Retinal pigment epithelial cell (primary cell): ENCODE measurements at regions not wholly inside any gene's neighbourhood (a gene's known extent, or its start where the extent isn't known, plus 50 kb on each side); places are given as distances from the start of the nearest gene placed in this dataset.

ENCODE experiments used
- DNase-seq: peaks from one replicate; pipeline ENCODE4 v3.0.0-alpha.2; 2010; ENCODE audit warnings: low read depth
- H3K4me3 ChIP-seq: 2 replicates; pipeline ENCODE4 v1.5.1; 2011; ENCODE audit warnings: mild to moderate bottlenecking, low read length, control low read depth, moderate library complexity
- TF ChIP-seq, protein P1 (sequence below): conservative IDR thresholded peaks from 2 replicates; pipeline ENCODE4 v1.5.1; 2011; ENCODE audit warnings: low read depth, low read length, control low read depth, inconsistent platforms

DNA sequence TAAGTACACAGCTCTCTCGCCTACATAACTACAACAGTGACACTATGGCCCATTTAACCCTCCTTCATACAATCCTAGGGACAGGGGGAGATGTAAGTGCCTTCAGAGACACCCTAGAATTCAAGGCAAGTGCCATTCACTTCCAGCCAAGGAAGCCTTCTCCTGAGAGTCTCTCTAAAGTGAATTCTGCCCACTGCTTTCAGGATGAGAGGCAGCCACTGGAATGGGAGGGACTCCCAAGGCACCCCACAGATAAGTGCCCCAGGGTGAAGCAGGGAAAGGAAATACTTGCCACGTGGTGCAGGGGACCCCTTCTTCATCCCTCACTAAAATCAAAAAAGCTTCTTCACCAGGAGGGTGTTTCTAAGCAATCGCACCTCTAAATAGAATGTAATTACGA lies 283.7 kb downstream of the ZNF608 start:
- no peak overlapping the region for H3K4me3 ChIP-seq
- TF ChIP-seq, protein P1, sequence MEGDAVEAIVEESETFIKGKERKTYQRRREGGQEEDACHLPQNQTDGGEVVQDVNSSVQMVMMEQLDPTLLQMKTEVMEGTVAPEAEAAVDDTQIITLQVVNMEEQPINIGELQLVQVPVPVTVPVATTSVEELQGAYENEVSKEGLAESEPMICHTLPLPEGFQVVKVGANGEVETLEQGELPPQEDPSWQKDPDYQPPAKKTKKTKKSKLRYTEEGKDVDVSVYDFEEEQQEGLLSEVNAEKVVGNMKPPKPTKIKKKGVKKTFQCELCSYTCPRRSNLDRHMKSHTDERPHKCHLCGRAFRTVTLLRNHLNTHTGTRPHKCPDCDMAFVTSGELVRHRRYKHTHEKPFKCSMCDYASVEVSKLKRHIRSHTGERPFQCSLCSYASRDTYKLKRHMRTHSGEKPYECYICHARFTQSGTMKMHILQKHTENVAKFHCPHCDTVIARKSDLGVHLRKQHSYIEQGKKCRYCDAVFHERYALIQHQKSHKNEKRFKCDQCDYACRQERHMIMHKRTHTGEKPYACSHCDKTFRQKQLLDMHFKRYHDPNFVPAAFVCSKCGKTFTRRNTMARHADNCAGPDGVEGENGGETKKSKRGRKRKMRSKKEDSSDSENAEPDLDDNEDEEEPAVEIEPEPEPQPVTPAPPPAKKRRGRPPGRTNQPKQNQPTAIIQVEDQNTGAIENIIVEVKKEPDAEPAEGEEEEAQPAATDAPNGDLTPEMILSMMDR: no peak
- DNase-seq: no peak

- DNase-seq: no peak
- H3K4me3 ChIP-seq: no peak overlapping the region
- TF ChIP-seq, protein P1: no peak
These were observed 284.5 kb downstream of the ZNF608 start for GRCh38 chr5:124461941-124462340.

- no peak for DNase-seq
- TF ChIP-seq, protein P1: no peak
- no peak overlapping the region for H3K4me3 ChIP-seq
These were observed 285.3 kb downstream of the ZNF608 start for GRCh38 chr5:124461157-124461556.

DNA sequence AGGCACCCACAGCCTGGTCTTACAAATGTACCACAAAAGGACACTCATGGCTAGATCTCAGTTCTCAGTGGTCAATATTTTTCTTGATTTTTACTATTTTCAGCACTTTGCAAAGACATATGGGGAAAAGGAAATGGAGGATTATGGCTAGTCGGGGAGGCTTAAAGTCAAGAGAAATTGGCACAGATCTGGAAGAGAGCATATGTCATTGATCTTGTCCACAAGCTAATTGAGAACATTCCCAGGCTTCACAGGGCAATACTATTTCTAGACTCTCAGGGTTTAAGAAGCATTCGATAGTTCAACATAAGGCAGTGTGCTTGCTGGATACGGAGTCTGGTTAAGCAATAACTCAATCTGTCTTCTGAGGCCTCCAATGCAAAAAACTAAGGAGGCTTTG lies 285.8 kb downstream of the ZNF608 start:
- DNase-seq: no peak
- TF ChIP-seq, protein P1: no peak
- H3K4me3 ChIP-seq: no peak overlapping the region

GRCh38 chr5:124459984-124460383 lies 286.5 kb downstream of the ZNF608 start:
- H3K4me3 ChIP-seq: no peak overlapping the region
- DNase-seq: no peak
- TF ChIP-seq, protein P1: no peak

DNA sequence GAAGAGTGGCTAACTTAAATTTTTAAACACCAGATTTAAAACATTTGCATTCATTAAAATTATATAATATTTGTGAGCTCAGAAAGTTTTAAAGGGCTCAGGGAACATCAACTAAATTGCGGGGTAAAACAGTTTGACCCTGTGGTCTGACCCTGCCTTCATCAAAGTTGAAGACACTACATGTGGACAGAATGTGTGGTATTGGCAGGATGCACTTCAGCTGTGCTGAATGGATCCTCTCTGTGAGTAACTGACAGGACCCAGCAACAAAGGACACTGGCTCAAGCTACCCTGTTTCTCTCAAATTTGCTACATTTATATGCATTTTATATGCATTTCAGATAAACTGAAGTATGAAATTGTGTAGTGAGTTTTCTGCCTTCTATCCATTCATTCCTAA lies 288.5 kb downstream of the ZNF608 start:
- TF ChIP-seq, protein P1: no peak
- no peak for DNase-seq
- H3K4me3 ChIP-seq: no peak overlapping the region

DNA sequence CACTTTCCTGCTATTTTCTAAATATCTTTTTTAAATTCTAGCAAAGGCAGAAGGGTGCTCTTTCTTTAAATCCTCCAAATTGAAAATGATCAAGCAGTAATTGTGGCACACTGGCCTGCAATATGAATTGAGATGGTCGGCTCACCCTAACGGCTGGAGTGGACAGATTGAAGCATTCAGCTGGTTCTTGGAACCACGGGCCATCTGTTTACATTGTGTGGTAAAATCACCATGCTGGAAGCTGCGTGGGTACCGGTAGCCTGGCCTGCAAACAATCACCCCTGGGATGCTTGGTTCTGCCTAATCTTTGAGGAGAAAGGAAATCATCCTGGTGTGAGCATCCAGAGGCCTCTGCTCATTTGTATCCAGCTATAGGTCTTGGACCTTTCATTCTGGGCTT lies 289.3 kb downstream of the ZNF608 start:
- TF ChIP-seq, protein P1: no peak
- H3K4me3 ChIP-seq: no peak overlapping the region
- DNase-seq: no peak
